HEK293 (cell line): ENCODE measurements at regions not wholly inside any gene's neighbourhood (a gene's known extent, or its start where the extent isn't known, plus 50 kb on each side); places are given as distances from the start of the nearest gene placed in this dataset.

Source experiments
- CTCF ChIA-PET: fragments of 350-600 bp; formaldehyde crosslinking; extraction: SDS; loops from one replicate; lab custom pipeline; 2021; ENCODE audit warnings: antibody characterized with exemption; lab: Yijun Ruan, JAX
- POLR2A ChIA-PET: fragments of 300-600 bp; formaldehyde crosslinking; extraction: SDS; loops from one replicate; lab custom pipeline; 2020; ENCODE audit warnings: antibody characterized with exemption, inconsistent platforms; lab: Yijun Ruan, JAX
- H3K27ac ChIP-seq: fragments of 200-500 bp; sonication (Bioruptor generic); 2 replicates; pipeline ENCODE4 v1.5.1; 2014; ENCODE audit warnings: low read depth, low read length, control low read depth, inconsistent platforms; ENCODE audit errors: extremely low read depth
- H3K36me3 ChIP-seq, 2 experiments: fragments of 200-500 bp in 1 of 2; sonication (Bioruptor generic) in 1 of 2; 1 replicate in 1 of 2; 2 replicates in 1 of 2; pipeline ENCODE4 v1.5.1; 2014 to 2017; ENCODE audit warnings: inconsistent platforms in 2 of 2, low read length in 2 of 2; ENCODE audit not compliant: control insufficient read depth in 2 of 2, insufficient read depth in 1 of 2
- H3K4me1 ChIP-seq: fragments of 200-500 bp; sonication (Bioruptor generic); 2 replicates; pipeline ENCODE4 v1.5.1; 2014; ENCODE audit warnings: mild to moderate bottlenecking, low read length, inconsistent platforms; ENCODE audit not compliant: control insufficient read depth, insufficient read depth
- H3K4me3 ChIP-seq: 2 replicates; pipeline ENCODE4 v1.5.1; 2011; ENCODE audit warnings: low read depth, mild to moderate bottlenecking, control low read depth, low read length, moderate library complexity
- H3K9me3 ChIP-seq: fragments of 200-500 bp; sonication (Bioruptor generic); 2 replicates; pipeline ENCODE4 v1.5.1; 2014; ENCODE audit warnings: low read depth, low read length, inconsistent platforms; ENCODE audit not compliant: control insufficient read depth, insufficient read depth
- BCL11A ChIP-seq: fragments of 450-650 bp; formaldehyde crosslinking; IDR thresholded peaks from 2 replicates; pipeline ENCODE4 v1.5.1; 2016; ENCODE audit warnings: low read depth, missing biosample characterization, missing genetic modification characterization
- SALL2 ChIP-seq: fragments of 450-650 bp; formaldehyde crosslinking; IDR thresholded peaks from 2 replicates; pipeline ENCODE4 v1.5.0; 2017; ENCODE audit warnings: missing biosample characterization, mild to moderate bottlenecking, missing genetic modification characterization, borderline replicate concordance
- TRIM28 ChIP-seq: IDR thresholded peaks from 2 replicates; pipeline ENCODE4 v1.6.1; 2011; ENCODE audit warnings: low read length, control low read depth, borderline replicate concordance
- ZBTB21 ChIP-seq: fragments of 450-650 bp; formaldehyde crosslinking; IDR thresholded peaks from 2 replicates; pipeline ENCODE4 v1.5.1; 2017; ENCODE audit warnings: missing biosample characterization, missing genetic modification characterization
- ZFHX2 ChIP-seq: fragments of 450-650 bp; formaldehyde crosslinking; conservative IDR thresholded peaks from 2 replicates; pipeline ENCODE4 v1.5.1; 2016; ENCODE audit warnings: missing biosample characterization, missing genetic modification characterization
- ZNF157 ChIP-seq: fragments of 450-650 bp; formaldehyde crosslinking; IDR thresholded peaks from 2 replicates; pipeline ENCODE4 v1.5.1; 2016; ENCODE audit warnings: missing biosample characterization, missing genetic modification characterization
- ZNF169 ChIP-seq: fragments of 450-650 bp; formaldehyde crosslinking; IDR thresholded peaks from 2 replicates; pipeline ENCODE4 v1.5.1; 2016; ENCODE audit warnings: missing biosample characterization, missing genetic modification characterization
- ZNF184 ChIP-seq: fragments of 450-650 bp; IDR thresholded peaks from 2 replicates; pipeline ENCODE4 v1.5.1; 2018; ENCODE audit warnings: missing biosample characterization, mild to moderate bottlenecking, missing genetic modification characterization
- ZNF266 ChIP-seq: fragments of 450-650 bp; formaldehyde crosslinking; IDR thresholded peaks from 2 replicates; pipeline ENCODE4 v1.5.1; 2016; ENCODE audit warnings: missing biosample characterization, missing genetic modification characterization, low read depth
- ZNF391 ChIP-seq: fragments of 450-650 bp; formaldehyde crosslinking; IDR thresholded peaks from 2 replicates; pipeline ENCODE4 v1.5.1; 2016; ENCODE audit warnings: low read depth, missing biosample characterization, missing genetic modification characterization, borderline replicate concordance
- ZNF514 ChIP-seq: fragments of 450-650 bp; formaldehyde crosslinking; IDR thresholded peaks from 2 replicates; pipeline ENCODE4 v1.5.1; 2016; ENCODE audit warnings: missing biosample characterization, missing genetic modification characterization
- ZNF585B ChIP-seq: fragments of 450-650 bp; formaldehyde crosslinking; IDR thresholded peaks from 2 replicates; pipeline ENCODE4 v1.5.1; 2016; ENCODE audit warnings: missing biosample characterization, missing genetic modification characterization
- ZNF664 ChIP-seq: fragments of 450-650 bp; formaldehyde crosslinking; IDR thresholded peaks from 2 replicates; pipeline ENCODE4 v1.5.1; 2016; ENCODE audit warnings: missing biosample characterization, missing genetic modification characterization
- ZNF677 ChIP-seq: fragments of 450-650 bp; IDR thresholded peaks from 2 replicates; pipeline ENCODE4 v1.5.0; 2018; ENCODE audit warnings: missing biosample characterization, mild to moderate bottlenecking, missing genetic modification characterization, moderate library complexity
- ZNF837 ChIP-seq: fragments of 450-650 bp; formaldehyde crosslinking; IDR thresholded peaks from 2 replicates; pipeline ENCODE4 v1.5.1; 2016; ENCODE audit warnings: missing biosample characterization, missing genetic modification characterization
- TF ChIP-seq, protein P1 (sequence below): fragments of 450-650 bp; formaldehyde crosslinking; IDR thresholded peaks from 2 replicates; pipeline ENCODE4 v1.5.1; 2017; ENCODE audit warnings: missing biosample characterization, missing genetic modification characterization
- TF ChIP-seq, protein P2 (sequence below): fragments of 450-650 bp; IDR thresholded peaks from 2 replicates; pipeline ENCODE4 v1.5.1; 2018; ENCODE audit warnings: missing biosample characterization, missing genetic modification characterization
- TF ChIP-seq, protein P3 (sequence below): fragments of 450-650 bp; formaldehyde crosslinking; conservative IDR thresholded peaks from 2 replicates; pipeline ENCODE4 v1.5.1; 2016; ENCODE audit warnings: low read depth, missing biosample characterization, missing genetic modification characterization
- TF ChIP-seq, protein P4 (sequence below): fragments of 450-650 bp; formaldehyde crosslinking; IDR thresholded peaks from 2 replicates; pipeline ENCODE4 v1.5.1; 2016; ENCODE audit warnings: missing biosample characterization, missing genetic modification characterization
- TF ChIP-seq, protein P5 (sequence below): fragments of 450-650 bp; formaldehyde crosslinking; IDR thresholded peaks from 2 replicates; pipeline ENCODE4 v1.5.1; 2016; ENCODE audit warnings: missing biosample characterization, missing genetic modification characterization
- TF ChIP-seq, protein P6 (sequence below): fragments of 450-650 bp; formaldehyde crosslinking; IDR thresholded peaks from 2 replicates; pipeline ENCODE4 v1.5.1; 2016; ENCODE audit warnings: missing biosample characterization, missing genetic modification characterization
- TF ChIP-seq, protein P7 (sequence below): fragments of 450-650 bp; formaldehyde crosslinking; IDR thresholded peaks from 2 replicates; pipeline ENCODE4 v1.5.1; 2016; ENCODE audit warnings: missing biosample characterization, missing genetic modification characterization

DNA sequence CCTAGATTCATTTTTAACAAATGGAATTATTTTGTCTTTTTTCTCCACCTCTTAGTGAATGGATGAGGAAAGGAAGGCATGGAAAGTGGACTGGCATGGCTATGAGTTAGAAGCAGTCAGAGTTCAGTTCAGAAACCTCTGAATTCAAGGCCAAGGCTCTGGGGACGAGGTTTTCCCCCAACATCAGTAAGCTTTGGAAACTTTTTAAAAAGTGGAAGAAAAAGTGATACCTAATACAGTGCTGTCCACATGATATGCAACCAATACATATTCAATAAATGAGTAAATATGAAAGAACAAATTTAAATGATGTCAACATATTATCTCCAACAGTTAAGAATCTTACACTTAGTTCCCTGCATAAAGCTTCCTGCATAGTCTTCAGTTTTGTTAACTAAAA is 204.7 kb downstream of the HLX start:
- TF ChIP-seq ZNF664 (tag by site-specific recombination) (no peak), BCL11A (tag by site-specific recombination) (no peak), ZNF266 (tag by site-specific recombination) (no peak), SALL2 (tag by site-specific recombination) (no peak), ZNF677 (tag by site-specific recombination) (no peak), ZBTB21 (no peak), ZNF837 (tag by site-specific recombination) (no peak)
- ChIA-PET CTCF (interaction anchor here (0.7 kb wide), 2 partner anchors 43 to 95 kb away, joined by 3 to 4 read pairs; no protein-coding TSS in a partner anchor), POLR2A (no interaction called here)
- Histone ChIP-seq H3K4me3 (no peak overlapping the region), H3K9me3 (no peaks in the 10 kb centered on the region), H3K36me3 (no peaks in the 10 kb centered on the region), H3K4me1 (no peaks in the 10 kb centered on the region), H3K27ac (no peak overlapping the region)

DNA sequence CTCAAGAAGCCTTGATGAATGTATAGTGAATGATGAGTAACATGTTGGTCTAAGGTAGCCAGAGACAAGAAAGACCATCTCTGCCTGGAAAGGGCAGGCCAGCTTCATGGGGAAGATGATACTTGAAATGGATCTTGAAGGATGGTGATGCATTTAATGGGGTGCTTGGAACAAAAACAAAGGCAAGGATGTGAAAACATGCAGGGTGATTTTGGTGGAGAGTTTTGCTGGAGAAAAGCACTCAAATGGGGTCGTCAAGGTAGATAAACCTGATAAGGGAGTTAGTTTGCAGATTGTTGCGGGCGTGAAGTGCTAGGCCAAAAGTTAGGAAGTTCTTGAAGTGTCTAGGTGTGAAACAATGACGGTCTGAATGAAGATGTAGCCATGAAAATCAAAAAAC is 205.4 kb downstream of the HLX start:
- H3K4me1 ChIP-seq = no peaks in the 10 kb centered on the region
- ChIA-PET CTCF (interaction anchor here (0.6 kb wide), 1 partner anchor 37 kb away, joined by 3 read pairs; no protein-coding TSS in a partner anchor), POLR2A (no interaction called here)
- TF ChIP-seq, protein P1, sequence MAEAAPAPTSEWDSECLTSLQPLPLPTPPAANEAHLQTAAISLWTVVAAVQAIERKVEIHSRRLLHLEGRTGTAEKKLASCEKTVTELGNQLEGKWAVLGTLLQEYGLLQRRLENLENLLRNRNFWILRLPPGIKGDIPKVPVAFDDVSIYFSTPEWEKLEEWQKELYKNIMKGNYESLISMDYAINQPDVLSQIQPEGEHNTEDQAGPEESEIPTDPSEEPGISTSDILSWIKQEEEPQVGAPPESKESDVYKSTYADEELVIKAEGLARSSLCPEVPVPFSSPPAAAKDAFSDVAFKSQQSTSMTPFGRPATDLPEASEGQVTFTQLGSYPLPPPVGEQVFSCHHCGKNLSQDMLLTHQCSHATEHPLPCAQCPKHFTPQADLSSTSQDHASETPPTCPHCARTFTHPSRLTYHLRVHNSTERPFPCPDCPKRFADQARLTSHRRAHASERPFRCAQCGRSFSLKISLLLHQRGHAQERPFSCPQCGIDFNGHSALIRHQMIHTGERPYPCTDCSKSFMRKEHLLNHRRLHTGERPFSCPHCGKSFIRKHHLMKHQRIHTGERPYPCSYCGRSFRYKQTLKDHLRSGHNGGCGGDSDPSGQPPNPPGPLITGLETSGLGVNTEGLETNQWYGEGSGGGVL = no peak
- TF ChIP-seq, protein P2, sequence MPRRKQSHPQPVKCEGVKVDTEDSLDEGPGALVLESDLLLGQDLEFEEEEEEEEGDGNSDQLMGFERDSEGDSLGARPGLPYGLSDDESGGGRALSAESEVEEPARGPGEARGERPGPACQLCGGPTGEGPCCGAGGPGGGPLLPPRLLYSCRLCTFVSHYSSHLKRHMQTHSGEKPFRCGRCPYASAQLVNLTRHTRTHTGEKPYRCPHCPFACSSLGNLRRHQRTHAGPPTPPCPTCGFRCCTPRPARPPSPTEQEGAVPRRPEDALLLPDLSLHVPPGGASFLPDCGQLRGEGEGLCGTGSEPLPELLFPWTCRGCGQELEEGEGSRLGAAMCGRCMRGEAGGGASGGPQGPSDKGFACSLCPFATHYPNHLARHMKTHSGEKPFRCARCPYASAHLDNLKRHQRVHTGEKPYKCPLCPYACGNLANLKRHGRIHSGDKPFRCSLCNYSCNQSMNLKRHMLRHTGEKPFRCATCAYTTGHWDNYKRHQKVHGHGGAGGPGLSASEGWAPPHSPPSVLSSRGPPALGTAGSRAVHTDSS (tag by site-specific recombination) = no peak
- TF ChIP-seq, protein P3, sequence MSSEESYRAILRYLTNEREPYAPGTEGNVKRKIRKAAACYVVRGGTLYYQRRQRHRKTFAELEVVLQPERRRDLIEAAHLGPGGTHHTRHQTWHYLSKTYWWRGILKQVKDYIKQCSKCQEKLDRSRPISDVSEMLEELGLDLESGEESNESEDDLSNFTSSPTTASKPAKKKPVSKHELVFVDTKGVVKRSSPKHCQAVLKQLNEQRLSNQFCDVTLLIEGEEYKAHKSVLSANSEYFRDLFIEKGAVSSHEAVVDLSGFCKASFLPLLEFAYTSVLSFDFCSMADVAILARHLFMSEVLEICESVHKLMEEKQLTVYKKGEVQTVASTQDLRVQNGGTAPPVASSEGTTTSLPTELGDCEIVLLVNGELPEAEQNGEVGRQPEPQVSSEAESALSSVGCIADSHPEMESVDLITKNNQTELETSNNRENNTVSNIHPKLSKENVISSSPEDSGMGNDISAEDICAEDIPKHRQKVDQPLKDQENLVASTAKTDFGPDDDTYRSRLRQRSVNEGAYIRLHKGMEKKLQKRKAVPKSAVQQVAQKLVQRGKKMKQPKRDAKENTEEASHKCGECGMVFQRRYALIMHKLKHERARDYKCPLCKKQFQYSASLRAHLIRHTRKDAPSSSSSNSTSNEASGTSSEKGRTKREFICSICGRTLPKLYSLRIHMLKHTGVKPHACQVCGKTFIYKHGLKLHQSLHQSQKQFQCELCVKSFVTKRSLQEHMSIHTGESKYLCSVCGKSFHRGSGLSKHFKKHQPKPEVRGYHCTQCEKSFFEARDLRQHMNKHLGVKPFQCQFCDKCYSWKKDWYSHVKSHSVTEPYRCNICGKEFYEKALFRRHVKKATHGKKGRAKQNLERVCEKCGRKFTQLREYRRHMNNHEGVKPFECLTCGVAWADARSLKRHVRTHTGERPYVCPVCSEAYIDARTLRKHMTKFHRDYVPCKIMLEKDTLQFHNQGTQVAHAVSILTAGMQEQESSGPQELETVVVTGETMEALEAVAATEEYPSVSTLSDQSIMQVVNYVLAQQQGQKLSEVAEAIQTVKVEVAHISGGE (tag by site-specific recombination) = no peak
- TF ChIP-seq, protein P4, sequence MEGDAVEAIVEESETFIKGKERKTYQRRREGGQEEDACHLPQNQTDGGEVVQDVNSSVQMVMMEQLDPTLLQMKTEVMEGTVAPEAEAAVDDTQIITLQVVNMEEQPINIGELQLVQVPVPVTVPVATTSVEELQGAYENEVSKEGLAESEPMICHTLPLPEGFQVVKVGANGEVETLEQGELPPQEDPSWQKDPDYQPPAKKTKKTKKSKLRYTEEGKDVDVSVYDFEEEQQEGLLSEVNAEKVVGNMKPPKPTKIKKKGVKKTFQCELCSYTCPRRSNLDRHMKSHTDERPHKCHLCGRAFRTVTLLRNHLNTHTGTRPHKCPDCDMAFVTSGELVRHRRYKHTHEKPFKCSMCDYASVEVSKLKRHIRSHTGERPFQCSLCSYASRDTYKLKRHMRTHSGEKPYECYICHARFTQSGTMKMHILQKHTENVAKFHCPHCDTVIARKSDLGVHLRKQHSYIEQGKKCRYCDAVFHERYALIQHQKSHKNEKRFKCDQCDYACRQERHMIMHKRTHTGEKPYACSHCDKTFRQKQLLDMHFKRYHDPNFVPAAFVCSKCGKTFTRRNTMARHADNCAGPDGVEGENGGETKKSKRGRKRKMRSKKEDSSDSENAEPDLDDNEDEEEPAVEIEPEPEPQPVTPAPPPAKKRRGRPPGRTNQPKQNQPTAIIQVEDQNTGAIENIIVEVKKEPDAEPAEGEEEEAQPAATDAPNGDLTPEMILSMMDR (tag by site-specific recombination) = no peak
- TF ChIP-seq ZNF514 = no peak
- no peak for TF ChIP-seq SALL2 (tag by site-specific recombination)
- no peak for TF ChIP-seq ZNF585B (tag by site-specific recombination)
- TF ChIP-seq, protein P5, sequence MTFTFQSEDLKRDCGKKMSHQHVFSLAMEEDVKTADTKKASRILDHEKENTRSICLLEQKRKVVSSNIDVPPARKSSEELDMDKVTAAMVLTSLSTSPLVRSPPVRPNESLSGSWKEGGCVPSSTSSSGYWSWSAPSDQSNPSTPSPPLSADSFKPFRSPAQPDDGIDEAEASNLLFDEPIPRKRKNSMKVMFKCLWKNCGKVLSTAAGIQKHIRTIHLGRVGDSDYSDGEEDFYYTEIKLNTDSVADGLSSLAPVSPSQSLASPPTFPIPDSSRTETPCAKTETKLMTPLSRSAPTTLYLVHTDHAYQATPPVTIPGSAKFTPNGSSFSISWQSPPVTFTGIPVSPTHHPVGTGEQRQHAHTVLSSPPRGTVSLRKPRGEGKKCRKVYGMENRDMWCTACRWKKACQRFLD (tag by site-specific recombination) = no peak
- TF ChIP-seq TRIM28 = no peak
- TF ChIP-seq ZNF169 = no peak
- TF ChIP-seq ZNF157 = no peak
- TF ChIP-seq ZNF184 = no peak
- TF ChIP-seq, protein P6, sequence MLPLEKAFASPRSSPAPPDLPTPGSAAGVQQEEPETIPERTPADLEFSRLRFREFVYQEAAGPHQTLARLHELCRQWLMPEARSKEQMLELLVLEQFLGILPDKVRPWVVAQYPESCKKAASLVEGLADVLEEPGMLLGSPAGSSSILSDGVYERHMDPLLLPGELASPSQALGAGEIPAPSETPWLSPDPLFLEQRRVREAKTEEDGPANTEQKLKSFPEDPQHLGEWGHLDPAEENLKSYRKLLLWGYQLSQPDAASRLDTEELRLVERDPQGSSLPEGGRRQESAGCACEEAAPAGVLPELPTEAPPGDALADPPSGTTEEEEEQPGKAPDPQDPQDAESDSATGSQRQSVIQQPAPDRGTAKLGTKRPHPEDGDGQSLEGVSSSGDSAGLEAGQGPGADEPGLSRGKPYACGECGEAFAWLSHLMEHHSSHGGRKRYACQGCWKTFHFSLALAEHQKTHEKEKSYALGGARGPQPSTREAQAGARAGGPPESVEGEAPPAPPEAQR (tag by site-specific recombination) = no peak
- TF ChIP-seq ZNF391 (tag by site-specific recombination) = no peak
- no peak for TF ChIP-seq ZFHX2 (tag by site-specific recombination)
- TF ChIP-seq, protein P7, sequence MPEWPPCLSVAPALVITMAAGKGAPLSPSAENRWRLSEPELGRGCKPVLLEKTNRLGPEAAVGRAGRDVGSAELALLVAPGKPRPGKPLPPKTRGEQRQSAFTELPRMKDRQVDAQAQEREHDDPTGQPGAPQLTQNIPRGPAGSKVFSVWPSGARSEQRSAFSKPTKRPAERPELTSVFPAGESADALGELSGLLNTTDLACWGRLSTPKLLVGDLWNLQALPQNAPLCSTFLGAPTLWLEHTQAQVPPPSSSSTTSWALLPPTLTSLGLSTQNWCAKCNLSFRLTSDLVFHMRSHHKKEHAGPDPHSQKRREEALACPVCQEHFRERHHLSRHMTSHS (tag by site-specific recombination) = no peak
- no peak overlapping the region for H3K27ac ChIP-seq
- H3K9me3 ChIP-seq = no peaks in the 10 kb centered on the region
- no peaks in the 10 kb centered on the region for H3K36me3 ChIP-seq
- H3K4me3 ChIP-seq = no peak overlapping the region
